RKO (cell line): ENCODE measurements at regions not wholly inside any gene's neighbourhood (a gene's known extent, or its start where the extent isn't known, plus 50 kb on each side); places are given as distances from the start of the nearest gene placed in this dataset.
A peak's percentile ranks its signal among the peaks of the same experiment; 100 is the strongest.
"Not testable (repeated sequence)": the region's sequence is repeated elsewhere in the genome, so short reads cannot be mapped to it uniquely, and the experiment has no call there.

Experiments used
- DNase-seq: peaks from one replicate; pipeline ENCODE4 v3.0.0-alpha.2; 2016; ENCODE audit warnings: low spot score

DNA sequence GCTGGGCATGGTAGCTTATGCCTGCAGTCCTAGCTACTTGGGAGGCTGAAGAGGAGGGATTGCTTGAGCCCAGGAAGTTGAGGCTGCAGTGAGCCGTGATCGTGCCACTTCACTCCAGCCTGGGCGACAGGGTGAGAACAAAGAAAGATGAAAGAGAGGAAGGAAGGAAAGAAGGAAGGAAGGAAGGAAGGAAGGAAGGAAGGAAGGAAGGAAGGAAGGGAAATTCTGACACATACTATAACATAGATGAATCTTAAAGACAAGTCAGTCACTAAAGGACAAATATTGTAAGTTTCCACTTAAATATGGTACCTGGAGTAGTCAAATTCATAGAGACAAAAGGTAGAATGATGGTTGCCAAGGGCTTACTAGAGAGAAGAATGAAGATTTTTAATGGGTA, 108.0 kb upstream of the CACHD1 start:
- DNase-seq = no peak

DNA sequence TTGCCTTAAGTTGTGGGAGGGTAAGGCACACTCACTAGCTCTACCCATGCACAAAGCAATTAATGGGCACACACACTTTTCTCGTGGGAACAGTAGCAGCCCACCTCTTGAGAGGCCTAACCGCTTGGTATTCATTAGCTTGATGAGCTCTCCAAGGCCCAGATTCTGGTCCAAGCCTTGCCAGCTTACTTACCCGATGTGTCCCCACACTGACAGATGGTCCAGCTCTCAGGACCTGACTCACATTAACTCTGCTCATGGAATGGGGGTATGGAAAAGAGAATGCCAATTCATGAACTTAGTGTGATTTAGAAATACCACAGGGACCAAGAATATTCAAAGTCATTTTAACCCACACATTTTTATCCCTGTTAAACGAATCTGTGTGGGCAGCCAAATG, 106.8 kb upstream of the CACHD1 start:
- DNase-seq = no peak

DNA sequence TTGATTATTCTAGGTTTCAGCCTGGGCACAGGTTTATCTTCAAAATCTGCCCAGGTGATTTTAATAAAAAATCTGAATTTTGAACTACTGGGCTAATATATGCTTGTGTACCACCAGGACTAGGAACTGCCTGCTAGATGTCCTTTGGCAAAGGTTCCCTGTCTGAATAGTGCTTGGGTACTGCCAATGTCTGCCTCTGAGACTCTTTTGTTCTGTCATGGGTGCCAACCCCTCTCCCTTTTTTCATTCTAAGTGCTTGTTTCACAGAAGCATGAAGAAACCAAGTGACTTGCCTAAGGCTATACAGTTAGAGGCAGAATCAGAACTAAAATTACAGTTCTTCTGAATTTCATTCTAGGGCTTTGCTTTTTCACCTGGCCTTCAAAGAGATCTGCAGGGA, 106.3 kb upstream of the CACHD1 start:
- no peak for DNase-seq

DNA sequence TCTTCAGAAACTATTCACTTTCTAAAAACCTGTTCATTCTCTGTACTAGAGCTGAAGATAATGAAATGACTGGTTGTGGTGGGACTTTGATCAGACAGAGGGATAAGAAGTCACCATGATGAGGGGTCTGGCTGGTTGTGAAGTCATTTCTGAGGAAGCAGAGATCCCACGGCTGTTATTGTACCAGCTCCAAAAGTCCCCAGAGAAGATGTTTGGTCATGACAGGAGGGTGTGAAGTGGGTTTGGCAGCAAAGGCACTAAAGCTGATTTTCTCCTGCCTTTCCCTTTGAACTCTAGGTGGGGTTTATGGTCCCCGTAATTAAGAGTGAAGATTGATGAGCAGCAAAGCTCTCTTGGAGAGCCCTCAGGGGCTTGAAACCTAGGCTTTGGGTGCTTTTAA, 103.1 kb upstream of the CACHD1 start:
- no peak for DNase-seq

DNA sequence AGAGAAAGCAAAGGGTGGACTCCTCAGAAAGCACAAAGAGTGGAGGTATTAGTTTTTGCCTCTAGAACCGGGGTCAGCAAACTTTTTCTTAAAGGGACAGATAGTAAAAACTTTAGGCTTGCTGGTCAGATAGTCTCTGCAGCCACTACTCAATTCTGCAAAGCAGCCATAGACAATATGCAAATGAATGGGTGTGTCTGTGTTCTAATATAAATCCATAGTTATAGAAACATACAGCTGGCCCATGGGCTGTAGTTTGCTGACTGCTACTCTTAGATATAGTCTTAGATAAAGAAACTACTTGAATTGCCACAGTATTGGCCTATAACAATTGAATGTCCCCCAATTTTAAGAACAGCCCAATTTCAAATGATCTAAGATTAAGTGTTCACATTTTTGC, 101.6 kb upstream of the CACHD1 start:
- DNase-seq = no peak

DNA sequence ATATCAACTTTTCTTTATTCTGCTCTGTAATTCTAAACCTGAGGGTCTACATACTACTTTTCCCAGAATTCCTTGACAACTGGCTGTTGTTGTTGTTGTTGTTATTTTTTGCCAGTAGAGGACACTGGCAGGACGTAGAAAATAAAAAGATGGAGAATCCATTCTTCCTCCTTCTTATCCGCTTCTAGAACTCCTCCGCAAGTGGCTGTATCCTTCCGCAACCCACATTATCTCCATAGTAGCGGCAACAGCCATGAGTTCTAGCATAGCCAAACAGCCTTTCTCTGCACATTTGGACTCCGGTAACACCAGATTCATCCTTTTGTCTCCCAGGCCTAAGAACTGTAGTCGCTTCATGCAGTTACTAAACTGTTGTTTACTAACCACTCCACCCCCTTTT, 91.1 kb upstream of the CACHD1 start:
- no peak for DNase-seq

DNA sequence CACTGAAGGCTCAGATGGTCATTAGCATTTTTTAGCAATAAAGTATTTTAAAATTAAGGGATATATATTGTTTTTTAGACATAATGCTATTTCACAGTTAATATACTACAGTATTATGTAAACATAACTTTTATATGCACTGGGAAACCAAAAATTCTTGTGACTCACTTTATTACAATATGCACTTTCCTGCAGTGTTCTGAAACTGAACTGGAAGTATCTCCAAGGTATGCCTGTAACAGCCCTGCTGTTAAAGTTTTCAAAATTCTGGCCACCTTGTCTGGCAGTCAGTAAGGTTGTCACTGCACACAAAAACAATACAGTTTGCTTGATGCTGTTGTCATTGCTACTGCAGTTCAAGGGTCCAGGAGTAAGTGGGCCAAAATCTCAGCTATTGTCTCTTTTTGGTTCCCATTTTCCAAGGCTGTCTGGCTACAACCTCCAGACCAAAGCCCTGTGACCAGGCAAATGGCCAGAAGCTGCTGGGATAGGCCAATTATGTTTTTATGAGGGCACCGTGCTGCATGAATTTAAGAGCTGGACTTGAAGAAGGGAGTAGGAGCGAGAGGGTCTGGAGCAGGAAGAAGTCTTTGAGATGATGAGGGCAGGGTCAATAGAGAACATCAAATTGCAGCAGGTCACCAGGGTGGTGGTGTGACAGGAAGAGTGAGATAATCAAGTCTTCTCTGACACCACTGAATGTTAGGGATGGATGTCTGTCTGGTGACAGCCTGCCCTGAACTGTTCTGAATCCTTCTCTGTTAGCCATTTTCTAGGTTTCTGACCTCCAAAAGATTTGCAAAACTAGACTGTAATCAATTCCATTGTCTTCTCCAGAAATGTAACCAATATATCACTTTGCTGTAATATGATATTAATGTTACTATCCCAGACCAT, 82.3 kb upstream of the CACHD1 start:
- DNase-seq = no peak

DNA sequence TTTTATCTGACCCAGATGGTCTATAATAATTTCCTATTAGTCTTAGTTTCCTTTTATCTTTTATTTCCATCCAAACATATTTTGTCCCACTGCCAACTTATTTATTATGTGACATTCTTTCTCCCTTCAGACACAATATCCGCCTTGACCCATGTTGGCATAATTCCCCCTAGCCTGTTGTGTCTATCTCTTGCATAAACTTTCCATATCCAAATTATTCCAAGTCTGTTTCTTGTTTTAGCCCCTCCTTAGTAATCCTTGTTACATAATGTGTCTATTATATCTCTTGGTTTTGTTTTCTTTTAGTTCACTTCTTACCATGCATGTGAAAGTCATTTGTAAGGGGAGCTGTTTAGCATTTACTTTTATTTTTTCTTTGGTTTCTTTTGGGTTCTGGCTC, 81.6 kb upstream of the CACHD1 start:
- DNase-seq = no peak

DNA sequence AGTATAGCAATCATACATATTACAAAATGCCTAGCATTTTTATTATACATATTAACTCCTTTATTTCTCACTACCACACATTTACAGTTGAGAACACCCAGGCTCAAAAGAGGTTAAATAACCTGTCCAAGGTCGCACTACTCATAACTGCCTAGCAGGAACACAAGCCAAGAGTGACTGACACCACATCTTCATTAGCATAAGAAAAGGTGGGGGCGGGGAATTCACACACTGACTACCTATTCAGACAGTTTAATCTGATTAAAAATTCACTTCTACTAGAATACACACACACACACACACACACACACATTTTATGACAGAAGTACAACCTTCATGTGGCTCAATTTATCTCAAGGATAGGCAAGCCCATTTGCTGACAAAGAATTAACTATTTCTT, 77.8 kb upstream of the CACHD1 start:
- no peak for DNase-seq

DNA sequence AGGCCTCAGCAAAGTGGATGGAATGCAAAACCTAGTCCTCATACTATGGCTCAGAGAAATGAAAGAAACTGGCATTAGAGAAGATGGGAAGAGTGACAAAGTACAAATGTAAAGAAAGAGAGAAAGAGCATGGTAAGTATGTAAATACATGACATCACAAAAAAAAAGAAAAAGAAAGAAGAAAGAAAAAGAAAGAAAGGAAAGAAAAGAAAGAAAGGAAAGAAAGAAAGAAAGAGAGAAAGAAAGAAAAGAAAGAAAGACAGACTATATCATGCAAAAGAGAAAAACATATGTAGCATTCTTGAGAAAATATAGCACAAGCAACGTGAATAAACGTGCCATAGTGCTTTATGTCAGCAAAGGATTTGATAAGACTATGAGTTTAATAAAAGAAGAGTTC, 76.1 kb upstream of the CACHD1 start:
- no peak for DNase-seq

DNA sequence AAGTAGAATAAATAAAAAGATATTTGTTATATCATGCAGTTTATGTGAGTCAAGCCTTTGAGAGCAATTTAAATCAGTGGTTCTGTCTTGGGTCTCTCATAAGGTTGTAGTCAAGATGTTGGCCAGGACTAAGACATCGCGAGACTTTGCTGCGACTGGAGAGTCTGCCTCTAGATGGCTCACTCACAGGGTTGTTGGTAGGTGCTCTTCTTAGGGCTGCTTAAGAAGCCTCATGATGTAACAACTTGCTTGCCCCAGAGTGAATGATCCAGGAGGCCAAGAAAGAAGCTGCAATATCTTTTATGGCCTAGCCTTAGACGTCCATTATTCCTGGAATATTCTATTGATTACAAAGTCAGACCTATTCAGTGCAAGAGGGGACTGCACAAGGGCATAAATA, 73.1 kb upstream of the CACHD1 start:
- DNase-seq = peak; percentile 20

DNA sequence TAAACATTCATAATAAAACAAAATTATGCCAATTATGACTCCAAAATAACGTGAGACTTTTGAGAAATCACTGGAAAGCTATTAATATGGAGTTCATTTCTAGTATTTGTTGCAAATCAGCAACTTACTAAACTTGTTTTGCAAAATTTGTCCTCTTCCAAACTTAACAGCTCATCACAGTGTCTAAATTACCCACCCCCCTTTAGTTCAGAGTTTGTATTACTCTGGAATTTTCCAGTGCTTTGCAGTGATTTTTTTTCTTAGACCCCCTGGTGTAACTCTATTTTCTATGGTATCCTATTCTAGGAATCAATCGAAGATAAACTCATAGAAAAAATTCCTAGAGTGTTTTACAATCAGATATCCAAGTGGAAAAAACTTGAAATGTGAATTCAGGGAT, 72.4 kb upstream of the CACHD1 start:
- DNase-seq = no peak

DNA sequence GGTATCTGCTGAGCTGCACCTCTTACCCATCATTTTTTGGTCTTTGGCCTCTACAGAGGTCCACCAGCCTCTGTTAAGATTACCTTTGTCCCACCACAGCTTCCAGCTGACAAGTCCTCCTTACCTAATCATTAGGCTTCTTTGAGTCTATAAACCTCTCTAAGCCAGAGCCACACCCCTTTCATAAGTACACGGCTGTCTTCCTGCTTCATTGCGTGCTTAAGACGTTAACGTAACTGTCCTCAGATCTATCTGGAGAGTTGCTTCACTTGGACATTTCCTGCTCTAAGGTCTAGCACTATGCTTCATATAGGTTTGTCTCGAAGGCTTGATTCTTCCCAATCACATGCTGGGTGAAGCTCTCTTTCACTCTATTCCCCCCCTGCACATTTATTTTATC, 71.0 kb upstream of the CACHD1 start:
- no peak for DNase-seq

DNA sequence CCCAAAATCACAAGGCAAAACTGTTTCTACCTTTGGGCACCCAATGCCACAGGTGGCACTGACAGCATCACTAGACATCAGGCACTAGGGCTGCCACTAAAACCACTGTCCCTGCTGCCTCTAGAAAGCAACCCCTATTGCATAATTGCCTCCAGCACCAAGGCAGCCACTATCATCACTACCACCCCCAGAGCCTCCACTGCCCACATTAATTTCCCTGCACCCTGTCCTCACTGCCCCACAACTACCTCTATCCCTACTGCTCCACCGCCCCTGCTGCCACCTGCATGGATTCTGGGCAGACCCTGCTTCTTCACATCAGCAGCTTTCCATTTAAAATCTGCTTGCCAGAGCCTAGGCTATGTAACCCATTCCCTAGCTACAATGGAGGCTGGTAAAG, 68.6 kb upstream of the CACHD1 start:
- DNase-seq = no peak

DNA sequence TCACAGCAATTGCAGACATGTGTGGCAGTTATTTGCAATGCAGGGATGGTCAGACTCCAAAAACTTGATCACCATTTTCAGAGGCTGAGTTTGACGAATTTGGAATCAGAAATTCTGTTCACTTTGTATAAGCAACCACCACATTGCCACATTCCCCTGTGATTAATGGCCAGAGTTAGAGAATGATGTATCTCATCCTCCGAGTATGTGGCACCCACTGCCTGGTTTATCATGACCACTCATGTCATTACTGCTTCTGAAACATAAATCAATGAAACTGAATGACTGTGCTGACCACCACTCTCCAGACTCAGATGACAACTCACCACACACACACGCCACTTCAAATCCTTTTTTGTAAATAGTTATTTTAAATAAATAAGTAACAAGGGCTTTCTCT, 66.6 kb upstream of the CACHD1 start:
- DNase-seq = peak; percentile 49

DNA sequence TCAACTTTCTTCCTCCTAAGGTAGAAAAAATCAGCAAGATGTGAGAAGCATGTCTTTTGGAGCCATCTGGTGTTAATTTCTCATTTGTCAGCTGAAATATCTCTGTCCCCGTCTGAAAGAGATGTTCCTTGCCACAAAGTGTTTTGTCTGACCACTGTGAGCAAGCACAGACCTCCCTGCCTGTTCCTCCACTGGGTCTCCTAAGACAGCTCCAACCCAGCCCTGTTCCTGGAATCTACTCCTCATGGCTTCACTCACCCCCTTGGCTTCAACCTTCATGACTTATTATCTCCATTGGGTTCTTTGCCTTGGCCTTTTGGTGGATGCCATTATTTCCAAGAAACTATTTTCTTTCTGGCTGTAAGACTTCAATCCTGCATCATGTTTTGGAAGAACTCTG, 65.7 kb upstream of the CACHD1 start:
- no peak for DNase-seq

DNA sequence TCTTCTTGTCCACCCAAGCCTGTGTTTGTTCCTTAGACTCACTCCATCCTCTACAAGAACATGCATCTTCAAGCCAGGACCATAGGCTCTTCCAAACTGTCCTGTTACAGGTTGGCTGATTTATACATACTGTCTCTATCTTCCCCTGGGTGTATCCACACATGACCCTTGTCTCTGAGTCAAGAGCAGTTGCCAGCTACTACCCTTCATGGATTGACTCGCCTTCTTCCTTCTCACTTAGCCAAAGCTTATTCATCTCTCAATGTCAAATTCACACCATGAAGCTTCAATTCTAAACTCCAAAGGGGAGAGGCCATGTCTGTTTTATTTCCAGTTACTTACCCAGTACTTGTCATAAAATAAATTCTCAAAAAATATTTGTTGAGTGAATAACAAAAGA, 64.1 kb upstream of the CACHD1 start:
- DNase-seq = no peak

DNA sequence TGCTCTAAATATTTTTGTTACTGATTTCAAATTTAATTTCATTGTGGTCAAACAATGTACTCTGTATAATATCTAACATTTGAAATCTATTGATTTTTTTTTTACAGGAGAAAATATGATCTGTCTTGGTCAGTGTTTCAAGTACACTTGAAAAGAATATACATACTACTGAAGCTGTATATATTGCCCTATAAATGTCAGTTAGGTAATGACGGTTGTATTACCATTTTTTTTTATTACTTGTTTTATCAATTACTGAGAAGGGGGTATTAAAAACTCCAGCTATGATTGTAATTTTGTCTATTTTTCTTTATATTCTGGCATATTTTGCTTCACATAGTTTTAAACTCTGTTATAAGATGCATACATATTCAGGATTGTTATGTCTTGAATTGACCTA, 59.7 kb upstream of the CACHD1 start:
- DNase-seq = no peak

DNA sequence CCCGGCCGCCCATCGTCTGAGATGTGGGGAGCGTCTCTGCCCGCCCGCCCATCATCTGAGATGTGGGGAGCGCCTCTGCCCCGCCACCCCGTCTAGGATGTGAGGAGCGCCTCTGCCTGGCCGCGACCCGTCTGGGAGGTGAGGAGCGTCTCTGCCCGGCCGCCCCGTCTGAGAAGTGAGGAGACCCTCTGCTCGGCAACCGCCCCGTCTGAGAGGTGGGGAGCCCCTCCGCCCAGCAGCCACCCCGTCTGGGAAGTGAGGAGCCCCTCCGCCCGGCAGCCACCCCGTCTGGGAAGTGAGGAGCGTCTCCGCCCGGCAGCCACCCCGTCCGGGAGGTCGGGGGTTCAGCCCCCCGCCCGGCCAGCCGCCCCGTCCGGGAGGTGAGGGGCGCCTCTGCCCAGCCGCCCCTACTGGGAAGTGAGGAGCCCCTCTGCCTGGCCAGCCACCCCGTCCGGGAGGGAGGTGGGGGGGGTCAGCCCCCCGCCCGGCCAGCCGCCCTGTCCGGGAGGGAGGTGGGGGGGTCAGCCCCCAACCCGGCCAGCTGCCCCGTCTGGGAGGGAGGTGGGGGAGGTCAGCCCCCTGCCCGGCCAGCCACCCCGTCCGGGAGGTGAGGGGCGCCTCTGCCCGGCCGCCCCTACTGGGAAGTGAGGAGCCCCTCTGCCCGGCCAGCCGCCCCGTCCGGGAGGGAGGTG, 54.9 kb upstream of the CACHD1 start:
- not testable (repeated sequence) for DNase-seq

DNA sequence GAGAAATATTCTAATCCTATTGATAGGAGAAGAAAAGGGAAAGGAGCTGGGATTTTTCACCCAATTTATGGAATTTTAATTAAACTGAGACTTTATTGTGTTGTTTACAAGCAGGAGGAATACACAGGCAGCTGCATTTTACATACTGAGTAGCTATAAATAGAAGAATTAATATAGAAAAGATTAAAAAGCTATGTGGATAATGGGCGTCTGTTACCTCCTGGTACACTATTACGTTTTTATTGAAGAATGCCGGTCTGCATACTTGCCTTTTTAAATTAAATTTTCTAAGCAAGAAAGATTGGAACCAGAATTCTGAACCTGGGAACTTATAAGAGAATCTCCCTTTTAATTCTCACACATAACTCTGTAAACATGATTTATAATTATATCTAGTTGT, 52.1 kb upstream of the CACHD1 start:
- no peak for DNase-seq
